KMS-11 (cell line): ENCODE measurements at regions not wholly inside any gene's neighbourhood (a gene's known extent, or its start where the extent isn't known, plus 50 kb on each side); places are given as distances from the start of the nearest gene placed in this dataset.

Experiments
- H2AFZ ChIP-seq: fragments of 200-600 bp; sonication (generic); 2 replicates; pipeline ENCODE4 v1.6.1; 2016; ENCODE audit warnings: antibody characterized with exemption, mixed run types, low read depth
- H3K27ac ChIP-seq: fragments of 200-600 bp; sonication (generic); 2 replicates; pipeline ENCODE4 v1.6.1; 2016; ENCODE audit warnings: mild to moderate bottlenecking, mixed run types
- H3K27me3 ChIP-seq: fragments of 200-600 bp; sonication (generic); 2 replicates; pipeline ENCODE4 v1.6.1; 2017; ENCODE audit warnings: mild to moderate bottlenecking, low read depth, mixed run types, moderate library complexity; ENCODE audit not compliant: insufficient read depth
- H3K36me3 ChIP-seq: fragments of 200-600 bp; sonication (generic); 2 replicates; pipeline ENCODE4 v1.6.1; 2017; ENCODE audit warnings: mild to moderate bottlenecking, mixed run types; ENCODE audit not compliant: insufficient read depth
- H3K4me1 ChIP-seq: fragments of 200-600 bp; sonication (generic); 2 replicates; pipeline ENCODE4 v1.6.1; 2016; ENCODE audit warnings: mild to moderate bottlenecking, low read depth, mixed run types; ENCODE audit not compliant: poor library complexity, severe bottlenecking
- H3K4me2 ChIP-seq: fragments of 200-600 bp; sonication (generic); 2 replicates; pipeline ENCODE4 v1.7.0; 2016; ENCODE audit warnings: mild to moderate bottlenecking, mixed run types
- H3K4me3 ChIP-seq: fragments of 200-600 bp; sonication (generic); IDR thresholded peaks from 2 replicates; pipeline ENCODE4 v1.6.1; 2017; ENCODE audit warnings: low read depth, low read length, mixed read lengths; ENCODE audit not compliant: insufficient read depth
- H3K79me2 ChIP-seq: fragments of 200-600 bp; sonication (generic); 2 replicates; pipeline ENCODE4 v1.6.1; 2016; ENCODE audit warnings: low read depth, mixed run types; ENCODE audit not compliant: insufficient read depth
- H3K9ac ChIP-seq: fragments of 200-600 bp; sonication (generic); 2 replicates; pipeline ENCODE4 v1.6.1; 2016; ENCODE audit warnings: mild to moderate bottlenecking, mixed run types
- H4K20me1 ChIP-seq: fragments of 200-600 bp; sonication (generic); 2 replicates; pipeline ENCODE4 v1.6.1; 2016; ENCODE audit warnings: mild to moderate bottlenecking, mixed run types; ENCODE audit not compliant: insufficient read depth
- TF ChIP-seq, protein P1 (sequence below): fragments of 200-600 bp; sonication (generic); conservative IDR thresholded peaks from 2 replicates; pipeline ENCODE4 v1.6.1; 2017; ENCODE audit warnings: low read depth, mild to moderate bottlenecking, antibody characterized with exemption, low read length, moderate library complexity, mixed read lengths

DNA sequence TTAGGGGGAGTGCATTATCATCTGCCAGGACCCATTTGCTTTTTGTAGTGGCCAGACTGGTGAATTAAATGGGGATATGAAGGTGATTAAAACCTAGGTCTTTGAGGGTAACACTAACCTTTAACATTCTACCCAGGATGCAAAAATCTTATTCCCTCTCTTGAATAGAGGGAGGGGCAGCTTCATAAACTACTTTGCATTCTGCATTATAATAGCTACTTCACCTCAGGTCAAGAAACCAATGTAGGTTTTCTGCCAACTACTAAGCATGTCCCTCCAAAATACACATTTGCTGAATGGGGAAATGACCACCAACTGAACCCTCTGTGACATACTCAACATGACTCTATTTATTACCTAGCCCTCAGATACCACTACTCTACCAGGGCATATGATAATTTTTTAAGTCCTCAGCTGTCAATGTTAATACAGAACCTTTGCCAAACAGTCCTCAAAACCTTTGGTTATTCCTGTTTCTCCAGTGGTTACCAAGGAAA lies 477.6 kb upstream of the CD180 start:
- Histone ChIP-seq H3K36me3 (no peaks in the 10 kb centered on the region), H3K4me1 (no peaks in the 10 kb centered on the region), H3K4me3 (no peak overlapping the region), H3K27ac (no peak overlapping the region), H2AFZ (no peak overlapping the region), H3K4me2 (no peak overlapping the region), H3K27me3 (no peaks in the 10 kb centered on the region), H3K79me2 (no peaks in the 10 kb centered on the region), H4K20me1 (no peaks in the 10 kb centered on the region), H3K9ac (no peak overlapping the region)
- TF ChIP-seq, protein P1, sequence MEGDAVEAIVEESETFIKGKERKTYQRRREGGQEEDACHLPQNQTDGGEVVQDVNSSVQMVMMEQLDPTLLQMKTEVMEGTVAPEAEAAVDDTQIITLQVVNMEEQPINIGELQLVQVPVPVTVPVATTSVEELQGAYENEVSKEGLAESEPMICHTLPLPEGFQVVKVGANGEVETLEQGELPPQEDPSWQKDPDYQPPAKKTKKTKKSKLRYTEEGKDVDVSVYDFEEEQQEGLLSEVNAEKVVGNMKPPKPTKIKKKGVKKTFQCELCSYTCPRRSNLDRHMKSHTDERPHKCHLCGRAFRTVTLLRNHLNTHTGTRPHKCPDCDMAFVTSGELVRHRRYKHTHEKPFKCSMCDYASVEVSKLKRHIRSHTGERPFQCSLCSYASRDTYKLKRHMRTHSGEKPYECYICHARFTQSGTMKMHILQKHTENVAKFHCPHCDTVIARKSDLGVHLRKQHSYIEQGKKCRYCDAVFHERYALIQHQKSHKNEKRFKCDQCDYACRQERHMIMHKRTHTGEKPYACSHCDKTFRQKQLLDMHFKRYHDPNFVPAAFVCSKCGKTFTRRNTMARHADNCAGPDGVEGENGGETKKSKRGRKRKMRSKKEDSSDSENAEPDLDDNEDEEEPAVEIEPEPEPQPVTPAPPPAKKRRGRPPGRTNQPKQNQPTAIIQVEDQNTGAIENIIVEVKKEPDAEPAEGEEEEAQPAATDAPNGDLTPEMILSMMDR = no peak

DNA sequence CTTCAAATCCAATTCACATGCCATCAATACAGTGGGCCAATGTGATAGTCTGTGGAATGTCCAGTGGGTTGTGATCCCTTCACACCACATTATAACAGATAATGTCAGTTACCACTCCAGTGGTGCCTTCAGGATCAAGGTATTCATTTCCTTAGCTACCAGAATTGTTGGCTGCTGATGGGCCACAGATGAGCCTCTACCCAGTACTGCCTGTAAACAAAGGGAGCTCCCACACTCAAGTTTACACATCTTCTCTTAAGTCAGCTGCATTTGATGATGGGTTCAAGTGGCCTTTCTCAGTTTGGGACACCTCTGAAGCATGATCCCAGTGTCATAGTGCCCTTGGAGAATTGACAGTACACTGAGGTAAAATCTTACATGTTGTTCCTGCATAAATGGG lies 477.0 kb upstream of the CD180 start:
- Histone ChIP-seq H3K4me2 (no peak overlapping the region), H3K27ac (no peak overlapping the region), H3K9ac (no peak overlapping the region), H3K4me3 (no peak overlapping the region), H2AFZ (no peak overlapping the region), H3K4me1 (no peaks in the 10 kb centered on the region), H3K27me3 (no peaks in the 10 kb centered on the region), H3K79me2 (no peaks in the 10 kb centered on the region), H4K20me1 (no peaks in the 10 kb centered on the region), H3K36me3 (no peaks in the 10 kb centered on the region)
- TF ChIP-seq, protein P1 = no peak

DNA sequence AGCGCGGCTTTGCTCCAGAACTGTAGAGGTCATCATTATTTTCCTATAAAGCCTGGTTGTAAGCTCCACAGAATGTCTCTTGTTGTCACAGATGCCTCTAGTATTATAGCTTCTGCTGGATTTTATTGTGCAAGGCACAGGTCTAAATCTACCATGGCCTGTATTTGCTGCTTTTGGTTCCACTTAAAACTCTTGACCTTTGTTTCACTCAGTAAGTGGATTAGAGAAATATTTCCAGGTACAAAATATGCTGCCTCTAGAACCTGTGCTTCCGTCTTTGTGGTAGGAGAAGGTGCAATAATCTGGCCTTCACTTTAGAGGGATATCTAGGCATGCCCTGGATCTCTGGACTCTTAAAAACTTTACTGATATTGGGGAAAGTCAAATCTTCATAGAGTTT lies 476.6 kb upstream of the CD180 start:
- Histone ChIP-seq H3K36me3 (no peaks in the 10 kb centered on the region), H3K27me3 (no peaks in the 10 kb centered on the region), H3K4me3 (no peak overlapping the region), H2AFZ (no peak overlapping the region), H3K27ac (no peak overlapping the region), H3K9ac (no peak overlapping the region), H4K20me1 (no peaks in the 10 kb centered on the region), H3K4me2 (no peak overlapping the region), H3K4me1 (no peaks in the 10 kb centered on the region), H3K79me2 (no peaks in the 10 kb centered on the region)
- TF ChIP-seq, protein P1 = no peak

DNA sequence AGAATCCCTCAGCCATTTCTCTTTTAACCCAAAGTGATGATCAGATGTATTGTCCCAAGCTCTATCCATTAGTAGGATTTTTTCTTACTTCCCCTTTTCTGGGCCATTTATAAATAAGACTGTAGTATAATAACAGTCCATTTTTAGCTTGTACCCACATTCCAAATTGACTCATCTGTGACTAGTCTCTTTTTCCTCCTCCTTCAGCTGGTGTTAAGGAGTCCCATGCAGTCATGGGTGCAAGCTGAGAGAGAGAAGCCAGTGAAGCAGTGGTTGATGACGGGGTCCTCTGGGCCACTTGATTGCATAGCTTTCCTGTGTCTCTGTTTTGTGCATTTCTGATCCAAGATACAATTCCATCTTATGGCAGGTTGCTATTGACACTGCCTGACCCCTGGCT lies 476.0 kb upstream of the CD180 start:
- Histone ChIP-seq H3K4me1 (no peaks in the 10 kb centered on the region), H4K20me1 (no peaks in the 10 kb centered on the region), H3K4me3 (no peak overlapping the region), H3K9ac (no peak overlapping the region), H3K79me2 (no peaks in the 10 kb centered on the region), H3K36me3 (no peaks in the 10 kb centered on the region), H3K27ac (no peak overlapping the region), H3K4me2 (no peak overlapping the region), H2AFZ (no peak overlapping the region), H3K27me3 (no peaks in the 10 kb centered on the region)
- TF ChIP-seq, protein P1 = no peak

DNA sequence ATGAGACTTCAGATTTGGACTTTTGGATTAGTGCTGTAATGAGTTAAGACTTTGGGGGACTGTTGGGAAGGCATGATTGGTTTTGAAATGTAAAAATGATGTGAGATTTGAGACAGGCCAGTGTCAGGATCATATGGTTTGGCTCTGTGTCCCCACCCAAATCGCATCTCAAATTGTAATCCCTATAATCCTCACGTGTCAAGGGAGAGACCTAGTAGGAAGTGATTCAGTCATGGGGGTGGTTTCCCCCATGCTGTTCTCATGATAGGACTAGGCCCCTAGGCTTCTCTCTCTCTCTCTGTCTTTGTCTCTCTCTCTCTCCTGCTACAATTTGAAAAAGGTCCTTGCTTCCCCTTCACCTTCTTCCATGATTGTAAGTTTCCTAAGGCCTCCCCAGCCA lies 473.3 kb upstream of the CD180 start:
- H3K79me2 ChIP-seq = no peaks in the 10 kb centered on the region
- H3K9ac ChIP-seq = no peak overlapping the region
- H2AFZ ChIP-seq = no peak overlapping the region
- no peak overlapping the region for H3K4me2 ChIP-seq
- TF ChIP-seq, protein P1 = no peak
- H3K27ac ChIP-seq = no peak overlapping the region
- H3K4me3 ChIP-seq = no peak overlapping the region
- no peaks in the 10 kb centered on the region for H3K4me1 ChIP-seq
- no peaks in the 10 kb centered on the region for H3K36me3 ChIP-seq
- no peaks in the 10 kb centered on the region for H3K27me3 ChIP-seq
- no peaks in the 10 kb centered on the region for H4K20me1 ChIP-seq
